ENCODE measurements at regions not wholly inside any gene's neighbourhood (a gene's known extent, or its start where the extent isn't known, plus 50 kb on each side); places are given as distances from the start of the nearest gene placed in this dataset.

DNA sequence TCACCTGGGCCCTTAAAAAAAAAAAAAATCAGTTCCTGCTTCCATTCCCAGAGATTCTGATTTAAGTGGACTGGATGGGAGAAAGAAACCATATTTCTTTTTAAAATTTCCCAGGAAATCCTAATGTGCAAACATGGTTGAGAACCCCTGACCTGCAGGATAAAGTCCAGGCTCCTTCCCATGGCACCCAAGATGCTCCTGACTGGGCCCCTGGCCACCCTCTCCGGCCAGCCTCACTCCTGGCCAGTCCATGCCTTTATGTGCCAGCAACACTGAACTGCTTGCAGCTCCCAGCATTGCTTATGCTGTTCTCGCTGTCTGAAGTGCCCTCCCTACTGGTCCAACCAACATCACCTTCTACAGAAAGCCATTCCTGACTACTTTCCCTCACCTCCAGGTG lies 93.9 kb downstream of the TEX35 start (continued):
- TF ChIP-seq BACH1 (IDR thresholded peaks at IDR 0.05; ENCODE audit: low read length) (no peak), CBX5 (IDR thresholded peaks at IDR 0.05; ENCODE audit: low read depth, low read length) (no peak), PHF8 (conservative IDR thresholded peaks at IDR 0.05; ENCODE audit: low read depth, low read length) (no peak)
